HAP-1 (cell line): ENCODE measurements at regions not wholly inside any gene's neighbourhood (a gene's known extent, or its start where the extent isn't known, plus 50 kb on each side); places are given as distances from the start of the nearest gene placed in this dataset.

ENCODE experiments used
- DNase-seq, 2 experiments: peaks; one replicate each; pipeline ENCODE4 v3.0.0-alpha.2; 2016 to 2020; ENCODE audit warnings: low spot score in 2 of 2
- H3K27me3 ChIP-seq: fragments of 250-450 bp; sonication (Bioruptor Pico); 2 replicates; pipeline ENCODE4 v1.5.1; 2020; ENCODE audit warnings: low read depth, mild to moderate bottlenecking, moderate library complexity
- H3K36me3 ChIP-seq: fragments of 250-450 bp; sonication (Bioruptor Pico); replicated peaks from 2 replicates; pipeline ENCODE4 v1.5.1; 2020; ENCODE audit warnings: mild to moderate bottlenecking
- H3K4me1 ChIP-seq: fragments of 250-450 bp; sonication (Bioruptor Pico); 2 replicates; pipeline ENCODE4 v1.5.1; 2020; ENCODE audit warnings: mild to moderate bottlenecking
- H3K4me3 ChIP-seq: fragments of 250-450 bp; sonication (Bioruptor Pico); 2 replicates; pipeline ENCODE4 v1.5.1; 2020; ENCODE audit warnings: mild to moderate bottlenecking, moderate library complexity
- H3K9me3 ChIP-seq: fragments of 250-450 bp; sonication (Bioruptor Pico); 2 replicates; pipeline ENCODE4 v1.5.1; 2020; ENCODE audit warnings: mild to moderate bottlenecking, moderate library complexity
- in situ Hi-C: fragments of 300-500 bp; cut with MboI; formaldehyde crosslinking; loops from 3 replicates; pipeline ENCODE4 v1.14.3; 2020; ENCODE audit warnings: low sequenced_read_pairs, inconsistent platforms, mixed read lengths

GRCh38 chr4:17157304-17157703 is 258.9 kb upstream of the LDB2 start:
- no peaks in the 10 kb centered on the region for H3K36me3 ChIP-seq
- H3K9me3 ChIP-seq, result no peaks in the 10 kb centered on the region
- DNase-seq, result no peak
- no peaks in the 10 kb centered on the region for H3K4me1 ChIP-seq
- no peak overlapping the region for H3K4me3 ChIP-seq
- no peaks in the 10 kb centered on the region for H3K27me3 ChIP-seq
- in situ Hi-C loops, result no loop called here

GRCh38 chr4:17155486-17155885 is 257.0 kb upstream of the LDB2 start:
- no peak overlapping the region for H3K4me3 ChIP-seq
- H3K36me3 ChIP-seq, result no peaks in the 10 kb centered on the region
- no peaks in the 10 kb centered on the region for H3K9me3 ChIP-seq
- no peak for DNase-seq
- H3K27me3 ChIP-seq, result no peaks in the 10 kb centered on the region
- H3K4me1 ChIP-seq, result no peaks in the 10 kb centered on the region
- in situ Hi-C loops, result no loop called here

GRCh38 chr4:17153572-17153971 is 255.1 kb upstream of the LDB2 start:
- Histone ChIP-seq H3K27me3 (no peaks in the 10 kb centered on the region), H3K4me3 (no peak overlapping the region), H3K36me3 (no peaks in the 10 kb centered on the region), H3K9me3 (no peaks in the 10 kb centered on the region), H3K4me1 (no peaks in the 10 kb centered on the region)
- DNase-seq, result no peak
- in situ Hi-C loops, result no loop called here

GRCh38 chr4:17152941-17153540 is 254.6 kb upstream of the LDB2 start:
- no peaks in the 10 kb centered on the region for H3K27me3 ChIP-seq
- no peaks in the 10 kb centered on the region for H3K9me3 ChIP-seq
- DNase-seq, result no peak
- H3K36me3 ChIP-seq, result no peaks in the 10 kb centered on the region
- in situ Hi-C loops, result no loop called here
- H3K4me1 ChIP-seq, result no peaks in the 10 kb centered on the region
- H3K4me3 ChIP-seq, result no peak overlapping the region

GRCh38 chr4:17142232-17142711 is 243.8 kb upstream of the LDB2 start:
- H3K9me3 ChIP-seq, result no peaks in the 10 kb centered on the region
- no peaks in the 10 kb centered on the region for H3K36me3 ChIP-seq
- 0 out of 2 replicates have a peak, but pooled peaks cover 2% of the 10 kb centered on the region for H3K27me3 ChIP-seq
- no peak overlapping the region for H3K4me3 ChIP-seq
- DNase-seq, result no peak
- H3K4me1 ChIP-seq, result no peaks in the 10 kb centered on the region
- in situ Hi-C loops, result no loop called here

- no peak for DNase-seq
- Histone ChIP-seq H3K4me3 (no peak overlapping the region), H3K36me3 (no peaks in the 10 kb centered on the region), H3K9me3 (no peaks in the 10 kb centered on the region), H3K27me3 (0 out of 2 replicates have a peak, but pooled peaks cover 2% of the 10 kb centered on the region), H3K4me1 (no peaks in the 10 kb centered on the region)
- in situ Hi-C loops, result no loop called here
Observed at GRCh38 chr4:17138847-17139246, 240.4 kb upstream of the LDB2 start.

GRCh38 chr4:17134565-17134964 is 236.1 kb upstream of the LDB2 start:
- DNase-seq, result no peak
- H3K4me1 ChIP-seq, result no peaks in the 10 kb centered on the region
- no peaks in the 10 kb centered on the region for H3K36me3 ChIP-seq
- H3K27me3 ChIP-seq, result no peaks in the 10 kb centered on the region
- no peak overlapping the region for H3K4me3 ChIP-seq
- in situ Hi-C loops, result no loop called here
- no peaks in the 10 kb centered on the region for H3K9me3 ChIP-seq

- Histone ChIP-seq H3K4me3 (no peak overlapping the region), H3K4me1 (no peaks in the 10 kb centered on the region), H3K9me3 (no peaks in the 10 kb centered on the region), H3K36me3 (no peaks in the 10 kb centered on the region), H3K27me3 (no peaks in the 10 kb centered on the region)
- in situ Hi-C loops, result no loop called here
- no peak for DNase-seq
Observed at GRCh38 chr4:17134100-17134499, 235.7 kb upstream of the LDB2 start.

- H3K4me1 ChIP-seq, result no peaks in the 10 kb centered on the region
- in situ Hi-C loops, result no loop called here
- no peak overlapping the region for H3K4me3 ChIP-seq
- no peak for DNase-seq
- H3K27me3 ChIP-seq, result no peaks in the 10 kb centered on the region
- H3K36me3 ChIP-seq, result no peaks in the 10 kb centered on the region
- no peaks in the 10 kb centered on the region for H3K9me3 ChIP-seq
Observed at GRCh38 chr4:17132226-17132625, 233.8 kb upstream of the LDB2 start.

- no peaks in the 10 kb centered on the region for H3K9me3 ChIP-seq
- no peaks in the 10 kb centered on the region for H3K27me3 ChIP-seq
- H3K36me3 ChIP-seq, result no peaks in the 10 kb centered on the region
- no peaks in the 10 kb centered on the region for H3K4me1 ChIP-seq
- in situ Hi-C loops, result no loop called here
- no peak overlapping the region for H3K4me3 ChIP-seq
- no peak for DNase-seq
Observed at GRCh38 chr4:17128268-17128667, 229.8 kb upstream of the LDB2 start.

- no peaks in the 10 kb centered on the region for H3K9me3 ChIP-seq
- H3K36me3 ChIP-seq, result no peaks in the 10 kb centered on the region
- in situ Hi-C loops, result no loop called here
- no peak overlapping the region for H3K4me3 ChIP-seq
- H3K4me1 ChIP-seq, result no peaks in the 10 kb centered on the region
- no peak for DNase-seq
- no peaks in the 10 kb centered on the region for H3K27me3 ChIP-seq
Observed at GRCh38 chr4:17126321-17126966, 228.0 kb upstream of the LDB2 start.

- Histone ChIP-seq H3K27me3 (no peaks in the 10 kb centered on the region), H3K9me3 (no peaks in the 10 kb centered on the region), H3K36me3 (no peaks in the 10 kb centered on the region), H3K4me1 (no peaks in the 10 kb centered on the region), H3K4me3 (no peak overlapping the region)
- in situ Hi-C loops, result loop anchor here (25.0 kb wide), 1 partner anchor 337 kb away; no protein-coding TSS in a partner anchor
- no peak for DNase-seq
Observed at GRCh38 chr4:17124767-17125166, 226.3 kb upstream of the LDB2 start.

- in situ Hi-C loops, result loop anchor here (25.0 kb wide), 1 partner anchor 333 kb away; no protein-coding TSS in a partner anchor
- DNase-seq, result no peak
- no peak overlapping the region for H3K4me3 ChIP-seq
- H3K9me3 ChIP-seq, result no peaks in the 10 kb centered on the region
- no peaks in the 10 kb centered on the region for H3K36me3 ChIP-seq
- H3K4me1 ChIP-seq, result no peaks in the 10 kb centered on the region
- H3K27me3 ChIP-seq, result no peaks in the 10 kb centered on the region
Observed at GRCh38 chr4:17120761-17121160, 222.3 kb upstream of the LDB2 start.

- no peak overlapping the region for H3K4me3 ChIP-seq
- no peak for DNase-seq
- no peaks in the 10 kb centered on the region for H3K27me3 ChIP-seq
- no peaks in the 10 kb centered on the region for H3K36me3 ChIP-seq
- H3K4me1 ChIP-seq, result no peaks in the 10 kb centered on the region
- in situ Hi-C loops, result loop anchor here (25.0 kb wide), 1 partner anchor 330 kb away; no protein-coding TSS in a partner anchor
- H3K9me3 ChIP-seq, result no peaks in the 10 kb centered on the region
Observed at GRCh38 chr4:17117746-17118145, 219.3 kb upstream of the LDB2 start.
